OCI-LY1 (cell line): ENCODE measurements at regions not wholly inside any gene's neighbourhood (a gene's known extent, or its start where the extent isn't known, plus 50 kb on each side); places are given as distances from the start of the nearest gene placed in this dataset.

Experiments used
- H2AFZ ChIP-seq: fragments of 200-600 bp; sonication (generic), shearing (Covaris generic); 2 replicates; pipeline ENCODE4 v1.6.0; 2014; ENCODE audit warnings: antibody characterized with exemption, mild to moderate bottlenecking, low read length
- H3F3A ChIP-seq: fragments of 200-600 bp; sonication (generic), shearing (Covaris generic); 2 replicates; pipeline ENCODE4 v1.6.0; 2014; ENCODE audit warnings: mild to moderate bottlenecking, antibody characterized with exemption, low read length, moderate library complexity; ENCODE audit not compliant: insufficient read depth
- H3K27ac ChIP-seq: fragments of 200-600 bp; sonication (generic); 2 replicates; pipeline ENCODE4 v1.5.1; 2014; ENCODE audit warnings: low read length, mixed run types, mild to moderate bottlenecking, low read depth; ENCODE audit not compliant: poor library complexity, severe bottlenecking
- H3K27me3 ChIP-seq: fragments of 200-600 bp; sonication (generic); 2 replicates; pipeline ENCODE4 v1.6.0; 2014; ENCODE audit warnings: antibody characterized with exemption, mild to moderate bottlenecking, low read length, moderate library complexity; ENCODE audit not compliant: insufficient read depth
- H3K36me3 ChIP-seq: fragments of 200-600 bp; sonication (generic); 2 replicates; pipeline ENCODE4 v1.6.1; 2014; ENCODE audit warnings: mild to moderate bottlenecking, antibody characterized with exemption, low read length, moderate library complexity, mixed read lengths; ENCODE audit not compliant: insufficient read depth
- H3K4me1 ChIP-seq: fragments of 200-600 bp; sonication (generic); 2 replicates; pipeline ENCODE4 v1.5.1; 2014; ENCODE audit warnings: mild to moderate bottlenecking, low read length, moderate library complexity; ENCODE audit not compliant: insufficient read depth, severe bottlenecking
- H3K4me2 ChIP-seq: fragments of 200-600 bp; sonication (generic), shearing (Covaris generic); 2 replicates; pipeline ENCODE4 v1.6.1; 2014; ENCODE audit warnings: low read length
- H3K4me3 ChIP-seq: fragments of 200-600 bp; sonication (generic); 2 replicates; pipeline ENCODE4 v1.5.1; 2014; ENCODE audit warnings: low read length, low read depth, mild to moderate bottlenecking, mixed read lengths; ENCODE audit not compliant: poor library complexity, severe bottlenecking
- H3K79me2 ChIP-seq: fragments of 200-600 bp; shearing (Covaris generic); 2 replicates; pipeline ENCODE4 v1.6.1; 2016; ENCODE audit warnings: mixed run types, low read length, mixed read lengths; ENCODE audit not compliant: insufficient read depth
- H3K9ac ChIP-seq: fragments of 200-600 bp; sonication (generic), shearing (Covaris generic); 2 replicates; pipeline ENCODE4 v1.6.1; 2014; ENCODE audit warnings: mild to moderate bottlenecking, low read length, mixed read lengths
- H3K9me2 ChIP-seq: fragments of 200-600 bp; sonication (generic), shearing (Covaris generic); 2 replicates; pipeline ENCODE4 v1.6.1; 2014; ENCODE audit warnings: low read depth, mild to moderate bottlenecking, low read length, mixed read lengths
- H3K9me3 ChIP-seq: fragments of 200-600 bp; shearing (Covaris generic); 2 replicates; pipeline ENCODE4 v1.6.1; 2014; ENCODE audit warnings: low read length, mixed read lengths
- H4K20me1 ChIP-seq: fragments of 200-600 bp; sonication (generic), shearing (Covaris generic); 2 replicates; pipeline ENCODE4 v1.6.0; 2016; ENCODE audit warnings: mild to moderate bottlenecking, low read length; ENCODE audit not compliant: insufficient read depth
- CTCF ChIP-seq: fragments of 200-600 bp; sonication (generic), shearing (Covaris generic); IDR thresholded peaks from 2 replicates; pipeline ENCODE4 v1.5.1; 2017; ENCODE audit warnings: mild to moderate bottlenecking, antibody characterized with exemption, low read length, moderate library complexity, mixed read lengths
- EZH2 ChIP-seq: fragments of 200-600 bp; sonication (generic), shearing (Covaris generic); IDR thresholded peaks from 2 replicates; pipeline ENCODE4 v1.8.0; 2017; ENCODE audit warnings: borderline replicate concordance, mixed run types, mild to moderate bottlenecking, antibody characterized with exemption, low read length, moderate library complexity, mixed read lengths

DNA sequence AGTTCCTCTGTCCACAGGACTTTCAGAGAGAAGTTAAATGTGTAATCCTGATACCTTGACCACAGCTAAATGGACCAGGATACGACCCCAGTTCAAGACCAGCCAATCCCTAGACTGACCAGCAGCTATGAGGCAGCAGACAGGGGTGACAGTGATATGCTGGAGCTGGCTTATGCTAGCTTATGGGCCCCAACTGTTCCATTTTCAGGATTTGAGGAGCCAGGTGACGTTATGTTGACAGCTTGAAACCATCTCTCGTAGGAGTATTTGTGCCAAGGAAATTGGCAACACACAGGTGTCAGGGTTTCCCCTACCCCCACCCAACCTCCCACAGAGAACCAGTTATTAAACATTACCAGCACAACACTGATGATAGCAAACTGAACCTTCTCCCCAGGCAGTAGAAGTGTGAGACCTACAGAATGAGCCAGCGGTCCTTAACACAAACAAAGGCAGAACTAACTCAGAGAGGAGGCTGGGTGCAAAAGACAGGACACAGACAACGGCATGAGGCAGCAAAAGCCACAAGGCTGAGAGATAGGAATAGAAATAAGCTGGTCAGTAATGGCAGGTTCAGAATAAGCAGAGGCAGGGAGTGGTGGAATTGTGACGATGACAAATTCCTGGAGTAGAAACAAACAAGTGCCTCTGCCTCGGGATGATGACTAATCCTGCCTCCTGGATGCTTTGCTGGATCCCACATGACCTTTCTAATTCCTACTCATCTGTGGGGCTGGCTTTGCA, 85.6 kb upstream of the CPEB2 start:
- H3K4me1 ChIP-seq = no peaks in the 10 kb centered on the region
- H2AFZ ChIP-seq = no peak overlapping the region
- no peaks in the 10 kb centered on the region for H3F3A ChIP-seq
- H3K9me2 ChIP-seq = no peaks in the 10 kb centered on the region
- H3K4me3 ChIP-seq = no peak overlapping the region
- H3K9me3 ChIP-seq = no peaks in the 10 kb centered on the region
- H3K27ac ChIP-seq = no peak overlapping the region
- no peaks in the 10 kb centered on the region for H3K27me3 ChIP-seq
- TF ChIP-seq CTCF (no peak), EZH2 (no peak)
- no peaks in the 10 kb centered on the region for H3K79me2 ChIP-seq
- no peaks in the 10 kb centered on the region for H4K20me1 ChIP-seq
- H3K36me3 ChIP-seq = no peaks in the 10 kb centered on the region
- no peak overlapping the region for H3K4me2 ChIP-seq
- no peak overlapping the region for H3K9ac ChIP-seq

GRCh38 chr4:14917298-14917633, 85.0 kb upstream of the CPEB2 start:
- no peak overlapping the region for H3K27ac ChIP-seq
- no peak overlapping the region for H3K9ac ChIP-seq

DNA sequence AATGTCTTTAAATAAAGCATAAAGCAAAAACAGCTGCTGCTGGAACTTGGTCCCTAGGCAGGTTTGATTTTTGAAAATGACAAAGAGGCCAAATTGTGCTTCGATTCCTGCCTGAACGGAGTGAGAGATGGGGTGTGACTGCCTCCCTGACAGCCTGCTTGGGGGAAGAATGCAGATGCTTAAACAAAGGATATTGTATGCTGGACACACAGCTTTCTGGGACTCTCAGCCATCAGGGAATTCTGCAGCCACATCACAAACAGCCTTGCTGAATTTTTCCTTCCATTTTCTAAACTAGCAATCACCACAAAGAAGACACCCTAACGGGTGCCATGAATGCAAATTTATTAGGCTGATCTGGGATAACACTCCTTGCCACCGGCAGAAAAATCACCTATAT, 83.9 kb upstream of the CPEB2 start:
- Histone ChIP-seq H3K4me3 (no peak overlapping the region), H3K9me3 (no peaks in the 10 kb centered on the region), H3F3A (no peaks in the 10 kb centered on the region), H3K27ac (no peak overlapping the region), H3K27me3 (no peaks in the 10 kb centered on the region), H4K20me1 (no peaks in the 10 kb centered on the region), H3K9ac (no peak overlapping the region), H3K4me1 (no peaks in the 10 kb centered on the region), H3K36me3 (no peaks in the 10 kb centered on the region), H3K9me2 (no peaks in the 10 kb centered on the region), H2AFZ (no peak overlapping the region), H3K4me2 (no peak overlapping the region), H3K79me2 (no peaks in the 10 kb centered on the region)
- TF ChIP-seq CTCF (no peak), EZH2 (no peak)

More at GRCh38 chr4:14917298-14917633, 85.0 kb upstream of the CPEB2 start:
- no peaks in the 10 kb centered on the region for H4K20me1 ChIP-seq
- no peaks in the 10 kb centered on the region for H3K79me2 ChIP-seq
- H3K27me3 ChIP-seq = no peaks in the 10 kb centered on the region
- H2AFZ ChIP-seq = no peak overlapping the region
- no peaks in the 10 kb centered on the region for H3K9me3 ChIP-seq
- TF ChIP-seq CTCF (no peak), EZH2 (no peak)
- no peaks in the 10 kb centered on the region for H3K4me1 ChIP-seq
- no peaks in the 10 kb centered on the region for H3F3A ChIP-seq
- no peaks in the 10 kb centered on the region for H3K9me2 ChIP-seq
- H3K4me3 ChIP-seq = no peak overlapping the region
- no peak overlapping the region for H3K4me2 ChIP-seq
- no peaks in the 10 kb centered on the region for H3K36me3 ChIP-seq
